K562 (cell line): ENCODE measurements at regions not wholly inside any gene's neighbourhood (a gene's known extent, or its start where the extent isn't known, plus 50 kb on each side); places are given as distances from the start of the nearest gene placed in this dataset.

Source experiments
- ATAC-seq: fragments of 200-7000 bp; cut with Tn5 transposase; 3 replicates; pipeline ENCODE4 v1.9.1; 2020; ENCODE audit warnings: moderate library complexity
- BruUV-seq: library from RNA; stranded (reverse); fragments of 400-500 nt; replicated peaks from 2 replicates; lab custom pipeline; 2021; lab: Mats Ljungman, UMichigan
- CTCF ChIA-PET: fragments of 300-600 bp; formaldehyde crosslinking; extraction: SDS; loops from one replicate; lab custom pipeline; 2021; ENCODE audit warnings: low intra/inter-chr PET ratio; lab: Yijun Ruan, JAX
- POLR2A ChIA-PET: fragments of 300-600, 350-650 bp; sonication (Branson Sonifier 250); formaldehyde crosslinking; extraction: SDS; loops from one replicate; lab custom pipeline; 2021; ENCODE audit warnings: antibody characterized with exemption, inconsistent platforms; lab: Yijun Ruan, JAX
- DNase-seq, 4 experiments: peaks; one replicate each; pipeline versions ENCODE4 v3.0.0 to v3.0.0-alpha.2; 2011 to 2018; ENCODE audit warnings: low spot score in 3 of 4, mixed read lengths in 3 of 4; ENCODE audit errors: extremely low read depth in 1 of 4
- FAIRE-seq: peaks from 2 replicates; lab custom pipeline; 2011; peaks lifted over from hg19 to GRCh38; lab: Jason Lieb, UNC
- H2AFZ ChIP-seq: 2 replicates; pipeline ENCODE4 v1.6.0; 2011; ENCODE audit warnings: low read depth, low read length, control low read depth, inconsistent platforms
- H3K27ac ChIP-seq: fragments of 200-600 bp; 3 replicates; pipeline ENCODE4 v1.8.0; 2011; ENCODE audit warnings: low read depth, mild to moderate bottlenecking, control low read depth, inconsistent platforms, low read length, moderate library complexity, mixed read lengths; ENCODE audit errors: extremely low read depth
- H3K27me3 ChIP-seq, 2 experiments: fragments of 300-600 bp in 1 of 2; 2 replicates in 1 of 2; 3 replicates in 1 of 2; pipeline versions ENCODE4 v1.6.0 to v1.8.0; 2011; ENCODE audit warnings: inconsistent platforms in 2 of 2, low read length in 2 of 2, mild to moderate bottlenecking in 1 of 2, mixed read lengths in 1 of 2, moderate library complexity in 1 of 2; ENCODE audit not compliant: control insufficient read depth in 2 of 2, insufficient read depth in 2 of 2
- H3K36me3 ChIP-seq: fragments of 300-600 bp; 3 replicates; pipeline ENCODE4 v1.8.0; 2011; ENCODE audit warnings: mild to moderate bottlenecking, low read length, inconsistent platforms; ENCODE audit not compliant: control insufficient read depth, insufficient read depth
- H3K4me1 ChIP-seq, 2 experiments: fragments of 200-600 bp in 1 of 2; replicated peaks in 1 of 2; 2 replicates in 1 of 2; 3 replicates in 1 of 2; pipeline versions ENCODE4 v1.5.1 to v1.8.0; 2011; ENCODE audit warnings: inconsistent platforms in 2 of 2, low read length in 2 of 2, mild to moderate bottlenecking in 1 of 2, mixed read lengths in 1 of 2, moderate library complexity in 1 of 2; ENCODE audit not compliant: control insufficient read depth in 2 of 2, insufficient read depth in 2 of 2
- H3K4me2 ChIP-seq: 2 replicates; pipeline ENCODE4 v1.6.1; 2011; ENCODE audit warnings: low read length, control low read depth, inconsistent platforms, mixed read lengths; ENCODE audit not compliant: insufficient read depth
- H3K4me3 ChIP-seq: fragments of 200-600 bp; sonication (generic), shearing (Covaris generic); 2 replicates; pipeline ENCODE4 v1.5.1; 2016; ENCODE audit warnings: control low read depth, inconsistent platforms
- H3K79me2 ChIP-seq: fragments of 200-600 bp; 3 replicates; pipeline ENCODE4 v1.8.0; 2011; ENCODE audit warnings: low read length, inconsistent platforms; ENCODE audit not compliant: control insufficient read depth, insufficient read depth
- H3K9ac ChIP-seq, 2 experiments: 2 replicates each; pipeline versions ENCODE4 v1.6.0 to v1.6.1; 2011; ENCODE audit warnings: low read depth in 2 of 2, low read length in 2 of 2, control low read depth in 1 of 2, inconsistent platforms in 1 of 2, mild to moderate bottlenecking in 1 of 2, mixed read lengths in 1 of 2; ENCODE audit not compliant: insufficient read depth in 1 of 2
- H3K9me1 ChIP-seq: one replicate; pipeline ENCODE4 v1.6.0; 2011; ENCODE audit warnings: inconsistent platforms, mild to moderate bottlenecking, low read length, moderate library complexity; ENCODE audit not compliant: control insufficient read depth, insufficient read depth
- H3K9me3 ChIP-seq: replicated peaks from 2 replicates; pipeline ENCODE4 v1.5.1; 2011; ENCODE audit warnings: low read depth, low read length, inconsistent platforms; ENCODE audit not compliant: control insufficient read depth, insufficient read depth
- H4K20me1 ChIP-seq: replicated peaks from 2 replicates; pipeline ENCODE4 v1.6.1; 2011; ENCODE audit warnings: low read length, inconsistent platforms, mixed read lengths; ENCODE audit not compliant: control insufficient read depth, insufficient read depth
- CBX2 ChIP-seq: fragments of 200-600 bp; sonication (generic); IDR thresholded peaks from one replicate; pipeline ENCODE4 v1.6.1; 2012; ENCODE audit warnings: mild to moderate bottlenecking, low read length, inconsistent platforms; ENCODE audit not compliant: insufficient read depth, poor library complexity, severe bottlenecking
- CCAR2 ChIP-seq: fragments of 200-400 bp; formaldehyde crosslinking; IDR thresholded peaks from 2 replicates; pipeline ENCODE4 v1.6.1; 2017; ENCODE audit warnings: mild to moderate bottlenecking, low read depth, low read length
- CREB1 ChIP-seq, 2 experiments: sonication (generic) in 1 of 2; formaldehyde crosslinking in 1 of 2; IDR thresholded peaks; 2 replicates each; pipeline versions ENCODE4 v1.6.1 to v1.8.0; 2012 to 2022; ENCODE audit warnings: inconsistent platforms in 1 of 2, mild to moderate bottlenecking in 1 of 2, missing genetic modification reagents in 1 of 2, moderate library complexity in 1 of 2
- HMG20A ChIP-seq: fragments of 450-650 bp; formaldehyde crosslinking; conservative IDR thresholded peaks from 2 replicates; pipeline ENCODE4 v1.4.0; 2020; ENCODE audit warnings: mild to moderate bottlenecking, mixed read lengths
- MCM3 ChIP-seq: fragments of 450-650 bp; IDR thresholded peaks from 2 replicates; pipeline ENCODE4 v1.6.1; 2016
- MTA1 ChIP-seq: fragments of 450-650 bp; IDR thresholded peaks from 2 replicates; pipeline ENCODE4 v1.6.1; 2017; ENCODE audit warnings: borderline replicate concordance
- PRPF4 ChIP-seq: fragments of 200-400 bp; formaldehyde crosslinking; IDR thresholded peaks from one replicate; pipeline ENCODE4 v1.6.1; 2017; ENCODE audit warnings: low read length, low read depth, mild to moderate bottlenecking; ENCODE audit not compliant: insufficient read depth, poor library complexity, severe bottlenecking
- RAD21 ChIP-seq, 2 experiments: fragments of 250-450 bp in 1 of 2; fragments of 450-650 bp in 1 of 2; sonication (Bioruptor Pico) in 1 of 2; formaldehyde crosslinking in 1 of 2; IDR thresholded peaks in 1 of 2; conservative IDR thresholded peaks in 1 of 2; 2 replicates each; pipeline versions ENCODE4 v1.4.0 to v1.8.0; 2020 to 2022; ENCODE audit warnings: mild to moderate bottlenecking in 2 of 2, moderate library complexity in 1 of 2
- SIN3B ChIP-seq: fragments of 450-650 bp; IDR thresholded peaks from 2 replicates; pipeline ENCODE4 v1.6.1; 2017; ENCODE audit warnings: low read depth, mild to moderate bottlenecking, moderate library complexity
- STAG1 ChIP-seq: sonication (generic); formaldehyde crosslinking; IDR thresholded peaks from 2 replicates; pipeline ENCODE4 v1.5.0; 2020; ENCODE audit warnings: missing genetic modification reagents, borderline replicate concordance
- TRIM24 ChIP-seq, 2 experiments: fragments of 450-650 bp; IDR thresholded peaks; 2 replicates each; pipeline ENCODE4 v1.6.1; 2016
- ZC3H4 ChIP-seq: sonication (generic); formaldehyde crosslinking; IDR thresholded peaks from 2 replicates; pipeline ENCODE4 v1.9.0; 2021; ENCODE audit warnings: missing genetic modification reagents, borderline replicate concordance
- ZEB2 ChIP-seq: fragments of 450-650 bp; IDR thresholded peaks from 2 replicates; pipeline ENCODE4 v1.6.1; 2016
- WGBS: fragments of 100-300 bp; shearing (Covaris generic); methylation state at CpG from one replicate; pipeline ENCODE4 v1.1.6; 2016; ENCODE audit warnings: low coverage, mixed read lengths; ENCODE audit not compliant: insufficient coverage; ENCODE audit errors: missing lambda C conversion rate; 5-methylcytosine and 5-hydroxymethylcytosine counted together
- in situ Hi-C: fragments of 300-500 bp; cut with MboI; formaldehyde crosslinking; loops from 4 replicates; pipeline ENCODE4 v1.15.0; 2018; ENCODE audit warnings: inconsistent platforms, mixed read lengths
- intact Hi-C: fragments of 100-400 bp; cut with micrococcal nuclease; formaldehyde crosslinking; loops from 2 replicates; pipeline ENCODE4 v1.14.2; 2022
- TF ChIP-seq, protein P1 (sequence below): sonication (generic); formaldehyde crosslinking; IDR thresholded peaks from 2 replicates; pipeline ENCODE4 v1.8.0; 2023; ENCODE audit warnings: mild to moderate bottlenecking, missing genetic modification reagents

- no TSS peak for BruUV-seq
- Histone ChIP-seq H3K4me3 (no peak overlapping the region), H4K20me1 (no peaks in the 10 kb centered on the region), H3K27me3 (peaks cover 3 to 4% of the 10 kb centered on the region in 2 experiments; a peak in 2 of 5 replicates), H3K79me2 (no peaks in the 10 kb centered on the region)
- no peak for DNase-seq
- CTCF ChIA-PET: no interaction called here
- WGBS: 0% methylated on average over 3 of the region's 3 CpGs
- no peak for TF ChIP-seq CBX2
- TF ChIP-seq CREB1 (IDR thresholded peaks at IDR 0.05): no peak
- no peak for TF ChIP-seq CREB1 (CRISPR knock-in tag; IDR thresholded peaks at IDR 0.05)
- TF ChIP-seq, protein P1, sequence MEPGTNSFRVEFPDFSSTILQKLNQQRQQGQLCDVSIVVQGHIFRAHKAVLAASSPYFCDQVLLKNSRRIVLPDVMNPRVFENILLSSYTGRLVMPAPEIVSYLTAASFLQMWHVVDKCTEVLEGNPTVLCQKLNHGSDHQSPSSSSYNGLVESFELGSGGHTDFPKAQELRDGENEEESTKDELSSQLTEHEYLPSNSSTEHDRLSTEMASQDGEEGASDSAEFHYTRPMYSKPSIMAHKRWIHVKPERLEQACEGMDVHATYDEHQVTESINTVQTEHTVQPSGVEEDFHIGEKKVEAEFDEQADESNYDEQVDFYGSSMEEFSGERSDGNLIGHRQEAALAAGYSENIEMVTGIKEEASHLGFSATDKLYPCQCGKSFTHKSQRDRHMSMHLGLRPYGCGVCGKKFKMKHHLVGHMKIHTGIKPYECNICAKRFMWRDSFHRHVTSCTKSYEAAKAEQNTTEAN (CRISPR knock-in tag): no peak
- no peak for TF ChIP-seq MCM3
- no peak for TF ChIP-seq CCAR2
- TF ChIP-seq MTA1: no peak
- no peak for TF ChIP-seq HMG20A (CRISPR knock-in tag)
- no peak for TF ChIP-seq TRIM24 (IDR thresholded peaks at IDR 0.05)
- no peak for TF ChIP-seq STAG1
- no peak for TF ChIP-seq ZC3H4
- TF ChIP-seq RAD21 (CRISPR knock-in tag; conservative IDR thresholded peaks at IDR 0.05 in 1 of 2, IDR thresholded peaks at IDR 0.05 in 1 of 2): no peak
- TF ChIP-seq SIN3B: no peak
- no peak for TF ChIP-seq ZEB2
- TF ChIP-seq PRPF4: no peak
- TF ChIP-seq, all 486 proteins: peak for 0
- intact Hi-C loops: no loop called here
- Histone ChIP-seq H2AFZ (no peak overlapping the region), H3K27ac (no peak overlapping the region), H3K9me1 (no peaks in the 10 kb centered on the region), H3K4me1 (no peaks in the 10 kb centered on the region), H3K9ac (no peak overlapping the region), H3K4me2 (no peak overlapping the region), H3K9me3 (no peaks in the 10 kb centered on the region), H3K36me3 (no peaks in the 10 kb centered on the region)
- in situ Hi-C loops: no loop called here
- FAIRE-seq (no peak), ATAC-seq (no peak)
- POLR2A ChIA-PET: no interaction called here
Measured at GRCh38 chr2:176743671-176744070, 468.9 kb upstream of the HNRNPA3 start.
